Liver (tissue), 8 donors: ENCODE measurements at regions not wholly inside any gene's neighbourhood (a gene's known extent, or its start where the extent isn't known, plus 50 kb on each side); places are given as distances from the start of the nearest gene placed in this dataset.

Experiments
- DNase-seq: peaks from one replicate; pipeline ENCODE4 v3.0.0-alpha.2; 2017; ENCODE audit warnings: low spot score
- H3K27ac ChIP-seq, 2 donors: one replicate each; pipeline ENCODE4 v1.7.0; 2013; ENCODE audit warnings: inconsistent platforms in 2 of 2, low read length in 2 of 2, control low read depth in 1 of 2, low read depth in 1 of 2, mild to moderate bottlenecking in 1 of 2
- H3K27me3 ChIP-seq, 4 donors: one replicate each; pipeline versions ENCODE4 v1.6.1 to v1.7.0; 2013; ENCODE audit warnings: low read length in 3 of 4, inconsistent platforms in 1 of 4, mild to moderate bottlenecking in 1 of 4, moderate library complexity in 1 of 4; ENCODE audit not compliant: control insufficient read depth in 4 of 4, insufficient read depth in 4 of 4
- H3K36me3 ChIP-seq, 4 donors: one replicate each; pipeline versions ENCODE4 v1.6.1 to v1.7.0; 2013; ENCODE audit warnings: low read length in 3 of 4, mild to moderate bottlenecking in 3 of 4, low read depth in 1 of 4, moderate library complexity in 1 of 4; ENCODE audit not compliant: control insufficient read depth in 4 of 4, insufficient read depth in 3 of 4
- H3K4me1 ChIP-seq, 4 donors: one replicate each; pipeline versions ENCODE4 v1.6.1 to v1.7.0; 2013; ENCODE audit warnings: low read length in 3 of 4, mild to moderate bottlenecking in 3 of 4, moderate library complexity in 1 of 4; ENCODE audit not compliant: control insufficient read depth in 4 of 4, insufficient read depth in 4 of 4
- H3K4me3 ChIP-seq, 3 donors: one replicate each; pipeline versions ENCODE4 v1.6.1 to v1.7.0; 2013; ENCODE audit warnings: low read length in 3 of 3, control low read depth in 1 of 3, low read depth in 1 of 3, mild to moderate bottlenecking in 1 of 3
- H3K9ac ChIP-seq, 2 donors: one replicate each; pipeline ENCODE4 v1.7.0; 2013; ENCODE audit warnings: low read length in 2 of 2, mild to moderate bottlenecking in 2 of 2, moderate library complexity in 2 of 2, control low read depth in 1 of 2, low read depth in 1 of 2
- H3K9me3 ChIP-seq, 4 donors: one replicate each; pipeline versions ENCODE4 v1.6.1 to v1.7.0; 2013; ENCODE audit warnings: low read length in 3 of 4; ENCODE audit not compliant: control insufficient read depth in 4 of 4
- EGR1 ChIP-seq, 2 donors: IDR thresholded peaks; 2 replicates each; pipeline ENCODE4 v1.6.1; 2016 to 2018; ENCODE audit warnings: antibody characterized with exemption in 2 of 2, low read depth in 2 of 2
- FOXA1 ChIP-seq: IDR thresholded peaks from 2 replicates; pipeline ENCODE4 v1.6.1; 2016; ENCODE audit warnings: antibody characterized with exemption
- FOXA2 ChIP-seq: IDR thresholded peaks from 2 replicates; pipeline ENCODE4 v1.6.1; 2016; ENCODE audit warnings: antibody characterized with exemption
- GABPA ChIP-seq, 2 donors: IDR thresholded peaks in 1 of 2; conservative IDR thresholded peaks in 1 of 2; 2 replicates each; pipeline ENCODE4 v1.6.1; 2016; ENCODE audit warnings: antibody characterized with exemption in 2 of 2, mild to moderate bottlenecking in 1 of 2, moderate library complexity in 1 of 2
- HNF4A ChIP-seq, 2 donors: conservative IDR thresholded peaks; 2 replicates each; pipeline ENCODE4 v1.6.1; 2016; ENCODE audit warnings: antibody characterized with exemption in 2 of 2, mild to moderate bottlenecking in 2 of 2
- HNF4G ChIP-seq: IDR thresholded peaks from 2 replicates; pipeline ENCODE4 v1.6.1; 2016; ENCODE audit warnings: antibody characterized with exemption
- JUND ChIP-seq, 2 donors: IDR thresholded peaks; 2 replicates each; pipeline ENCODE4 v1.6.1; 2016; ENCODE audit warnings: antibody characterized with exemption in 2 of 2
- NR2F2 ChIP-seq: IDR thresholded peaks from 2 replicates; pipeline ENCODE4 v1.6.1; 2016; ENCODE audit warnings: antibody characterized with exemption
- RAD21 ChIP-seq, 2 donors: IDR thresholded peaks; 2 replicates each; pipeline ENCODE4 v1.6.1; 2016; ENCODE audit warnings: antibody characterized with exemption in 2 of 2, mild to moderate bottlenecking in 2 of 2
- RXRA ChIP-seq, 2 donors: IDR thresholded peaks; 2 replicates each; pipeline ENCODE4 v1.6.1; 2017 to 2018; ENCODE audit warnings: antibody characterized with exemption in 2 of 2, mild to moderate bottlenecking in 1 of 2
- SP1 ChIP-seq: IDR thresholded peaks from 2 replicates; pipeline ENCODE4 v1.6.1; 2018; ENCODE audit warnings: antibody characterized with exemption, mild to moderate bottlenecking
- TAF1 ChIP-seq: conservative IDR thresholded peaks from 2 replicates; pipeline ENCODE4 v1.6.1; 2016; ENCODE audit warnings: antibody characterized with exemption, mild to moderate bottlenecking
- YY1 ChIP-seq: IDR thresholded peaks from 2 replicates; pipeline ENCODE4 v1.6.1; 2016; ENCODE audit warnings: antibody characterized with exemption, mild to moderate bottlenecking
- WGBS: extraction: QIAGEN DNeasy Blood & Tissue Kit; methylation state at CpG from one replicate; pipeline ENCODE4 v1.1.7; 2013; 5-methylcytosine and 5-hydroxymethylcytosine counted together
- TF ChIP-seq, protein P1 (sequence below): fragments of 150-350 bp; IDR thresholded peaks from 2 replicates; pipeline ENCODE4 v1.5.1; 2017; ENCODE audit warnings: improper control_type of control experiment, low read depth, low read length; ENCODE audit not compliant: missing input control
- TF ChIP-seq, protein P2 (sequence below): IDR thresholded peaks from 2 replicates; pipeline ENCODE4 v1.6.1; 2016; ENCODE audit warnings: antibody characterized with exemption
- TF ChIP-seq, protein P3 (sequence below): IDR thresholded peaks from 2 replicates; pipeline ENCODE4 v1.6.1; 2016; ENCODE audit warnings: antibody characterized with exemption
- TF ChIP-seq, protein P4 (sequence below): IDR thresholded peaks from 2 replicates; pipeline ENCODE4 v1.6.1; 2016; ENCODE audit warnings: antibody characterized with exemption, mild to moderate bottlenecking
- TF ChIP-seq, protein P5 (sequence below): IDR thresholded peaks from 2 replicates; pipeline ENCODE4 v1.6.1; 2016; ENCODE audit warnings: antibody characterized with exemption
- donor health status: healthy.
- donor health status: healthy.
- donor health status: healthy.
- donor health status: healthy.
- donor health status: healthy.

DNA sequence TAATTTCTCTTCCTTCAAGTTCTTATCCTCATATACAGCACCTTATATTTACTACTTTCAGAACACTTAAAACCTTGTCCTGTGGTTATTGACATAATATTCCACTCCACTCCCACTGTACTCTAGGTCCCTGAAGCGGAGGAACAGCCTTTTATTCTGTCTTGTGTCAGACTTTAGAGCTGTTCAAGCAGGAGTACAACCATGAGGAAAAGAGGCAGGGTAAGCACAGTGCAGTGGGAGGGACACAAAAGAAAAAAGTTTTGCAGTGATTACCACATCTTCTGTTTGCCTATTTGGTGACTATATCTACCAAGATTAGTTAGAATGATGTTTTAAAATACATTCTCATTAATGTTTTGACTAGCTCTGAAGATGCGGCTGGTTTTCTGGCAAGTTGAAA, 122.0 kb upstream of the CEP126 start:
- no peaks in the 10 kb centered on the region for H3K9me3 ChIP-seq
- 64% methylated on average over 2 of the region's 2 CpGs for WGBS
- H3K27ac ChIP-seq: no peak overlapping the region
- H3K4me3 ChIP-seq: no peak overlapping the region
- no peaks in the 10 kb centered on the region for H3K36me3 ChIP-seq
- H3K9ac ChIP-seq: no peak overlapping the region
- no peaks in the 10 kb centered on the region for H3K27me3 ChIP-seq
- H3K4me1 ChIP-seq: no peaks in the 10 kb centered on the region
- no peak for DNase-seq
- no peak for TF ChIP-seq FOXA2
- no peak for TF ChIP-seq RAD21 (IDR thresholded peaks at IDR 0.05)
- TF ChIP-seq NR2F2: no peak
- TF ChIP-seq, protein P1, sequence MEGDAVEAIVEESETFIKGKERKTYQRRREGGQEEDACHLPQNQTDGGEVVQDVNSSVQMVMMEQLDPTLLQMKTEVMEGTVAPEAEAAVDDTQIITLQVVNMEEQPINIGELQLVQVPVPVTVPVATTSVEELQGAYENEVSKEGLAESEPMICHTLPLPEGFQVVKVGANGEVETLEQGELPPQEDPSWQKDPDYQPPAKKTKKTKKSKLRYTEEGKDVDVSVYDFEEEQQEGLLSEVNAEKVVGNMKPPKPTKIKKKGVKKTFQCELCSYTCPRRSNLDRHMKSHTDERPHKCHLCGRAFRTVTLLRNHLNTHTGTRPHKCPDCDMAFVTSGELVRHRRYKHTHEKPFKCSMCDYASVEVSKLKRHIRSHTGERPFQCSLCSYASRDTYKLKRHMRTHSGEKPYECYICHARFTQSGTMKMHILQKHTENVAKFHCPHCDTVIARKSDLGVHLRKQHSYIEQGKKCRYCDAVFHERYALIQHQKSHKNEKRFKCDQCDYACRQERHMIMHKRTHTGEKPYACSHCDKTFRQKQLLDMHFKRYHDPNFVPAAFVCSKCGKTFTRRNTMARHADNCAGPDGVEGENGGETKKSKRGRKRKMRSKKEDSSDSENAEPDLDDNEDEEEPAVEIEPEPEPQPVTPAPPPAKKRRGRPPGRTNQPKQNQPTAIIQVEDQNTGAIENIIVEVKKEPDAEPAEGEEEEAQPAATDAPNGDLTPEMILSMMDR: no peak
- TF ChIP-seq RXRA (IDR thresholded peaks at IDR 0.05): no peak
- TF ChIP-seq GABPA (IDR thresholded peaks at IDR 0.05 in 1 of 2, conservative IDR thresholded peaks at IDR 0.05 in 1 of 2): no peak
- TF ChIP-seq, protein P2, sequence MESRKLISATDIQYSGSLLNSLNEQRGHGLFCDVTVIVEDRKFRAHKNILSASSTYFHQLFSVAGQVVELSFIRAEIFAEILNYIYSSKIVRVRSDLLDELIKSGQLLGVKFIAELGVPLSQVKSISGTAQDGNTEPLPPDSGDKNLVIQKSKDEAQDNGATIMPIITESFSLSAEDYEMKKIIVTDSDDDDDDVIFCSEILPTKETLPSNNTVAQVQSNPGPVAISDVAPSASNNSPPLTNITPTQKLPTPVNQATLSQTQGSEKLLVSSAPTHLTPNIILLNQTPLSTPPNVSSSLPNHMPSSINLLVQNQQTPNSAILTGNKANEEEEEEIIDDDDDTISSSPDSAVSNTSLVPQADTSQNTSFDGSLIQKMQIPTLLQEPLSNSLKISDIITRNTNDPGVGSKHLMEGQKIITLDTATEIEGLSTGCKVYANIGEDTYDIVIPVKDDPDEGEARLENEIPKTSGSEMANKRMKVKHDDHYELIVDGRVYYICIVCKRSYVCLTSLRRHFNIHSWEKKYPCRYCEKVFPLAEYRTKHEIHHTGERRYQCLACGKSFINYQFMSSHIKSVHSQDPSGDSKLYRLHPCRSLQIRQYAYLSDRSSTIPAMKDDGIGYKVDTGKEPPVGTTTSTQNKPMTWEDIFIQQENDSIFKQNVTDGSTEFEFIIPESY: no peak
- no peak for TF ChIP-seq HNF4G
- no peak for TF ChIP-seq TAF1
- TF ChIP-seq SP1: no peak
- TF ChIP-seq YY1: no peak
- TF ChIP-seq, protein P3, sequence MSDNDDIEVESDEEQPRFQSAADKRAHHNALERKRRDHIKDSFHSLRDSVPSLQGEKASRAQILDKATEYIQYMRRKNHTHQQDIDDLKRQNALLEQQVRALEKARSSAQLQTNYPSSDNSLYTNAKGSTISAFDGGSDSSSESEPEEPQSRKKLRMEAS: no peak
- TF ChIP-seq FOXA1: no peak
- TF ChIP-seq HNF4A (conservative IDR thresholded peaks at IDR 0.05): no peak
- TF ChIP-seq, protein P4, sequence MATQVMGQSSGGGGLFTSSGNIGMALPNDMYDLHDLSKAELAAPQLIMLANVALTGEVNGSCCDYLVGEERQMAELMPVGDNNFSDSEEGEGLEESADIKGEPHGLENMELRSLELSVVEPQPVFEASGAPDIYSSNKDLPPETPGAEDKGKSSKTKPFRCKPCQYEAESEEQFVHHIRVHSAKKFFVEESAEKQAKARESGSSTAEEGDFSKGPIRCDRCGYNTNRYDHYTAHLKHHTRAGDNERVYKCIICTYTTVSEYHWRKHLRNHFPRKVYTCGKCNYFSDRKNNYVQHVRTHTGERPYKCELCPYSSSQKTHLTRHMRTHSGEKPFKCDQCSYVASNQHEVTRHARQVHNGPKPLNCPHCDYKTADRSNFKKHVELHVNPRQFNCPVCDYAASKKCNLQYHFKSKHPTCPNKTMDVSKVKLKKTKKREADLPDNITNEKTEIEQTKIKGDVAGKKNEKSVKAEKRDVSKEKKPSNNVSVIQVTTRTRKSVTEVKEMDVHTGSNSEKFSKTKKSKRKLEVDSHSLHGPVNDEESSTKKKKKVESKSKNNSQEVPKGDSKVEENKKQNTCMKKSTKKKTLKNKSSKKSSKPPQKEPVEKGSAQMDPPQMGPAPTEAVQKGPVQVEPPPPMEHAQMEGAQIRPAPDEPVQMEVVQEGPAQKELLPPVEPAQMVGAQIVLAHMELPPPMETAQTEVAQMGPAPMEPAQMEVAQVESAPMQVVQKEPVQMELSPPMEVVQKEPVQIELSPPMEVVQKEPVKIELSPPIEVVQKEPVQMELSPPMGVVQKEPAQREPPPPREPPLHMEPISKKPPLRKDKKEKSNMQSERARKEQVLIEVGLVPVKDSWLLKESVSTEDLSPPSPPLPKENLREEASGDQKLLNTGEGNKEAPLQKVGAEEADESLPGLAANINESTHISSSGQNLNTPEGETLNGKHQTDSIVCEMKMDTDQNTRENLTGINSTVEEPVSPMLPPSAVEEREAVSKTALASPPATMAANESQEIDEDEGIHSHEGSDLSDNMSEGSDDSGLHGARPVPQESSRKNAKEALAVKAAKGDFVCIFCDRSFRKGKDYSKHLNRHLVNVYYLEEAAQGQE: no peak
- TF ChIP-seq EGR1 (IDR thresholded peaks at IDR 0.05; ENCODE audit: low read depth in 2 of 2): no peak
- no peak for TF ChIP-seq JUND (IDR thresholded peaks at IDR 0.05)
- TF ChIP-seq, protein P5, sequence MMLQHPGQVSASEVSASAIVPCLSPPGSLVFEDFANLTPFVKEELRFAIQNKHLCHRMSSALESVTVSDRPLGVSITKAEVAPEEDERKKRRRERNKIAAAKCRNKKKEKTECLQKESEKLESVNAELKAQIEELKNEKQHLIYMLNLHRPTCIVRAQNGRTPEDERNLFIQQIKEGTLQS: no peak
